Amniotic epithelial cell (primary cell): ENCODE measurements at regions not wholly inside any gene's neighbourhood (a gene's known extent, or its start where the extent isn't known, plus 50 kb on each side); places are given as distances from the start of the nearest gene placed in this dataset.
A peak's percentile ranks its signal among the peaks of the same experiment; 100 is the strongest.

ENCODE experiments used
- DNase-seq: peaks from one replicate; pipeline ENCODE4 v3.0.0-alpha.2; 2010; ENCODE audit warnings: low read depth

- DNase-seq, result peak; percentile 56
Observed at GRCh38 chr13:104320446-104320845, 1254.2 kb upstream of the SLC10A2 start.

GRCh38 chr13:104318121-104318520 lies 1251.9 kb upstream of the SLC10A2 start:
- DNase-seq, result peak; percentile 58

- peak; percentile 94 for DNase-seq
Observed at GRCh38 chr13:104315606-104316005, 1249.4 kb upstream of the SLC10A2 start.

- DNase-seq, result no peak
Observed at GRCh38 chr13:104314926-104315535, 1248.8 kb upstream of the SLC10A2 start.

- DNase-seq, result no peak
Observed at GRCh38 chr13:104314321-104314720, 1248.1 kb upstream of the SLC10A2 start.

GRCh38 chr13:104310861-104311260 lies 1244.6 kb upstream of the SLC10A2 start:
- DNase-seq, result no peak

- DNase-seq, result no peak
Observed at GRCh38 chr13:104309431-104309830, 1243.2 kb upstream of the SLC10A2 start.

- DNase-seq, result no peak
Observed at GRCh38 chr13:104301171-104301975, 1235.2 kb upstream of the SLC10A2 start.

GRCh38 chr13:104297075-104297474 lies 1230.9 kb upstream of the SLC10A2 start:
- peak; percentile 49 for DNase-seq

- DNase-seq, result peak; percentile 55
Observed at GRCh38 chr13:104296286-104296685, 1230.1 kb upstream of the SLC10A2 start.

GRCh38 chr13:104295537-104295936 lies 1229.3 kb upstream of the SLC10A2 start:
- DNase-seq, result no peak

GRCh38 chr13:104289400-104289799 lies 1223.2 kb upstream of the SLC10A2 start:
- DNase-seq, result no peak

GRCh38 chr13:104288496-104288895 lies 1222.3 kb upstream of the SLC10A2 start:
- DNase-seq, result no peak

- DNase-seq, result no peak
Observed at GRCh38 chr13:104286566-104287290, 1220.5 kb upstream of the SLC10A2 start.

GRCh38 chr13:104281910-104282309 lies 1215.7 kb upstream of the SLC10A2 start:
- DNase-seq, result no peak

GRCh38 chr13:104270731-104271130 lies 1204.5 kb upstream of the SLC10A2 start:
- DNase-seq, result no peak

- no peak for DNase-seq
Observed at GRCh38 chr13:104267206-104267811, 1201.1 kb upstream of the SLC10A2 start.

GRCh38 chr13:104256701-104257100 lies 1190.5 kb upstream of the SLC10A2 start:
- no peak for DNase-seq

- no peak for DNase-seq
Observed at GRCh38 chr13:104253063-104253680, 1187.0 kb upstream of the SLC10A2 start.

- DNase-seq, result peak; percentile 54
Observed at GRCh38 chr13:104251931-104252330, 1185.7 kb upstream of the SLC10A2 start.

GRCh38 chr13:104246955-104247354 lies 1180.7 kb upstream of the SLC10A2 start:
- DNase-seq, result no peak

GRCh38 chr13:104206450-104207044 lies 1140.3 kb upstream of the SLC10A2 start:
- no peak for DNase-seq
